ENCODE measurements at regions not wholly inside any gene's neighbourhood (a gene's known extent, or its start where the extent isn't known, plus 50 kb on each side); places are given as distances from the start of the nearest gene placed in this dataset.

DNA sequence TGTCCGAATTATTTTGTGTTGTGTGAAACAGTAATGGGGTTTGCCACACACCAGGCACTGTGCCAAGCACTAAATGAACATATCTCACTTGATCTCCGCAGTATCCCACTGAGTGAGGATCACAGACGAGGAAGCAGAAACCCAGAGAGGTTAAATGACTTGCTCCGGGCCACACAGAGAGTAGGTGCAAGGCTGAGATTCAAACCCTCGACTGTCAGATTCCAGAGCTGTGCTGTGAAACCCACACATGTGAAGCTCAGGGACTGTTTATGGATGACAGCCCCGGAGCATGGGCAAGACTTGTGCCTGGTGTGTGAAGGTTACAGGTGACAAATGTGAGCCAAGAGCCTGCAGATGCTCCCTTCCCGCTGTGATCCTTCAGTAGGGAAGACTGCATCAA is 87.8 kb upstream of the SIRPA start:
- H3K9me1 ChIP-seq (replicated peaks; ENCODE audit: control insufficient read depth, extremely low read depth, insufficient read depth, low read length) = no peaks in the 10 kb centered on the region
- H3K79me2 ChIP-seq (ENCODE audit: control insufficient read depth, insufficient read depth, low read length) = no peaks in the 10 kb centered on the region
- TF ChIP-seq, protein P1, sequence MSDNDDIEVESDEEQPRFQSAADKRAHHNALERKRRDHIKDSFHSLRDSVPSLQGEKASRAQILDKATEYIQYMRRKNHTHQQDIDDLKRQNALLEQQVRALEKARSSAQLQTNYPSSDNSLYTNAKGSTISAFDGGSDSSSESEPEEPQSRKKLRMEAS (IDR thresholded peaks at IDR 0.05; ENCODE audit: insufficient read depth, insufficient read length) = no peak
- TF ChIP-seq FOS (IDR thresholded peaks at IDR 0.05; ENCODE audit: borderline replicate concordance, insufficient read depth, low read length) (no peak), EZH2 (IDR thresholded peaks at IDR 0.05; ENCODE audit: borderline replicate concordance, low read depth, low read length, severe bottlenecking) (no peak)
- H3K27ac ChIP-seq (ENCODE audit: insufficient read depth, low read depth, low read length) = no peak overlapping the region
- CTCF ChIA-PET = no interaction called here
- H2AFZ ChIP-seq (ENCODE audit: low read depth, low read length) = no peak overlapping the region
- POLR2A ChIA-PET = no interaction called here
- intact Hi-C loops (cut with micrococcal nuclease) = no loop called here
- dilution Hi-C loops (cut with MboI; ENCODE audit: extremely low pct_ligation_motif_present, low sequenced_read_pairs) = no loop called here
- H3K9me3 ChIP-seq (replicated peaks; ENCODE audit: control insufficient read depth, insufficient read depth, low read length) = no peaks in the 10 kb centered on the region
- no peak overlapping the region for H3K4me2 ChIP-seq (ENCODE audit: insufficient read depth, low read length)
- no peak overlapping the region for H3K9ac ChIP-seq (replicated peaks; ENCODE audit: extremely low read depth, insufficient read depth, low read length)
- H4K20me1 ChIP-seq (replicated peaks; ENCODE audit: control insufficient read depth, extremely low read depth, insufficient read depth, low read length) = no peaks in the 10 kb centered on the region
- FAIRE-seq = no peak
- peaks cover 49% of the 10 kb centered on the region for H3K4me1 ChIP-seq (ENCODE audit: control insufficient read depth, extremely low read depth, insufficient read depth, low read length)
- H3K4me3 ChIP-seq (replicated peaks in 1 of 3; ENCODE audit: insufficient read depth in 1 of 3, low read depth in 1 of 3, low read length in 3 of 3) = no peak overlapping the region
- no peaks in the 10 kb centered on the region for H3K36me3 ChIP-seq (ENCODE audit: control insufficient read depth in 2 of 2, extremely low read depth in 1 of 2, insufficient read depth in 2 of 2, low read length in 2 of 2)
- no TSS peak for BruUV-seq (replicated peaks)
- no peak for DNase-seq (ENCODE audit: low read depth, low spot score)
- H3K27me3 ChIP-seq (ENCODE audit: control insufficient read depth in 2 of 2, insufficient read depth in 2 of 2, low read length in 2 of 2) = no peaks in the 10 kb centered on the region

- H3K79me2 ChIP-seq (ENCODE audit: control insufficient read depth, insufficient read depth, low read length) = no peaks in the 10 kb centered on the region
- dilution Hi-C loops (cut with MboI; ENCODE audit: extremely low pct_ligation_motif_present, low sequenced_read_pairs) = no loop called here
- CTCF ChIA-PET = interaction anchor here (0.7 to 1.1 kb wide), 2 partner anchors 16 to 29 kb away, joined by 4 to 5 read pairs; no protein-coding TSS in a partner anchor
- DNase-seq (ENCODE audit: low read depth, low spot score) (no peak), FAIRE-seq (no peak)
- no peaks in the 10 kb centered on the region for H3K9me3 ChIP-seq (replicated peaks; ENCODE audit: control insufficient read depth, insufficient read depth, low read length)
- POLR2A ChIA-PET = no interaction called here
- H2AFZ ChIP-seq (ENCODE audit: low read depth, low read length) = no peak overlapping the region
- no peak overlapping the region for H3K4me2 ChIP-seq (ENCODE audit: insufficient read depth, low read length)
- H3K4me1 ChIP-seq (ENCODE audit: control insufficient read depth, extremely low read depth, insufficient read depth, low read length) = peaks cover 40% of the 10 kb centered on the region
- intact Hi-C loops (cut with micrococcal nuclease) = no loop called here
- BruUV-seq (replicated peaks) = no TSS peak
- no peaks in the 10 kb centered on the region for H3K9me1 ChIP-seq (replicated peaks; ENCODE audit: control insufficient read depth, extremely low read depth, insufficient read depth, low read length)
- no peak overlapping the region for H3K27ac ChIP-seq (ENCODE audit: insufficient read depth, low read depth, low read length)
- no peaks in the 10 kb centered on the region for H3K36me3 ChIP-seq (ENCODE audit: control insufficient read depth in 2 of 2, extremely low read depth in 1 of 2, insufficient read depth in 2 of 2, low read length in 2 of 2)
- TF ChIP-seq JUN (IDR thresholded peaks at IDR 0.05; ENCODE audit: borderline replicate concordance, insufficient read depth, insufficient read length, low read depth) (no peak), GATA2 (IDR thresholded peaks at IDR 0.05; ENCODE audit: insufficient read depth, insufficient read length, low read depth, low read length) (no peak), POLR2AphosphoS5 (IDR thresholded peaks at IDR 0.05; ENCODE audit: insufficient read depth, low read depth, low read length) (no peak), POLR2A (IDR thresholded peaks at IDR 0.05; ENCODE audit: low read depth, low read length) (no peak), EZH2 (IDR thresholded peaks at IDR 0.05; ENCODE audit: borderline replicate concordance, low read depth, low read length, severe bottlenecking) (no peak), FOS (IDR thresholded peaks at IDR 0.05; ENCODE audit: borderline replicate concordance, insufficient read depth, low read length) (no peak), MYC (IDR thresholded peaks at IDR 0.05; ENCODE audit: low read depth, low read length) (no peak)
- TF ChIP-seq, protein P2, sequence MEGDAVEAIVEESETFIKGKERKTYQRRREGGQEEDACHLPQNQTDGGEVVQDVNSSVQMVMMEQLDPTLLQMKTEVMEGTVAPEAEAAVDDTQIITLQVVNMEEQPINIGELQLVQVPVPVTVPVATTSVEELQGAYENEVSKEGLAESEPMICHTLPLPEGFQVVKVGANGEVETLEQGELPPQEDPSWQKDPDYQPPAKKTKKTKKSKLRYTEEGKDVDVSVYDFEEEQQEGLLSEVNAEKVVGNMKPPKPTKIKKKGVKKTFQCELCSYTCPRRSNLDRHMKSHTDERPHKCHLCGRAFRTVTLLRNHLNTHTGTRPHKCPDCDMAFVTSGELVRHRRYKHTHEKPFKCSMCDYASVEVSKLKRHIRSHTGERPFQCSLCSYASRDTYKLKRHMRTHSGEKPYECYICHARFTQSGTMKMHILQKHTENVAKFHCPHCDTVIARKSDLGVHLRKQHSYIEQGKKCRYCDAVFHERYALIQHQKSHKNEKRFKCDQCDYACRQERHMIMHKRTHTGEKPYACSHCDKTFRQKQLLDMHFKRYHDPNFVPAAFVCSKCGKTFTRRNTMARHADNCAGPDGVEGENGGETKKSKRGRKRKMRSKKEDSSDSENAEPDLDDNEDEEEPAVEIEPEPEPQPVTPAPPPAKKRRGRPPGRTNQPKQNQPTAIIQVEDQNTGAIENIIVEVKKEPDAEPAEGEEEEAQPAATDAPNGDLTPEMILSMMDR (IDR thresholded peaks at IDR 0.05; ENCODE audit: extremely low read depth in 1 of 2, insufficient read depth in 1 of 2, low read depth in 1 of 2, low read length in 2 of 2) = no peak
- TF ChIP-seq, protein P1 (IDR thresholded peaks at IDR 0.05; ENCODE audit: insufficient read depth, insufficient read length) = no peak
- no peak overlapping the region for H3K9ac ChIP-seq (replicated peaks; ENCODE audit: extremely low read depth, insufficient read depth, low read length)
- H3K27me3 ChIP-seq (ENCODE audit: control insufficient read depth in 2 of 2, insufficient read depth in 2 of 2, low read length in 2 of 2) = peaks cover 0 to 2% of the 10 kb centered on the region in 2 experiments
- H4K20me1 ChIP-seq (replicated peaks; ENCODE audit: control insufficient read depth, extremely low read depth, insufficient read depth, low read length) = no peaks in the 10 kb centered on the region
- H3K4me3 ChIP-seq (replicated peaks in 1 of 3; ENCODE audit: insufficient read depth in 1 of 3, low read depth in 1 of 3, low read length in 3 of 3) = no peak overlapping the region
These were observed 88.8 kb upstream of the SIRPA start for GRCh38 chr20:1806456-1806855.

Data from endothelial cell of umbilical vein (primary cell).